H9 (cell line): ENCODE measurements at regions not wholly inside any gene's neighbourhood (a gene's known extent, or its start where the extent isn't known, plus 50 kb on each side); places are given as distances from the start of the nearest gene placed in this dataset.

ENCODE experiments used
- DNase-seq: peaks from one replicate; pipeline ENCODE4 v3.0.0-alpha.2; 2017
- H2AFZ ChIP-seq: one replicate; pipeline ENCODE4 v1.6.1; 2013; ENCODE audit warnings: mild to moderate bottlenecking, low read length, control low read depth, moderate library complexity
- H2AK5ac ChIP-seq: 2 replicates; pipeline ENCODE4 v1.6.1; 2013; ENCODE audit warnings: low read length, control low read depth, mixed read lengths; ENCODE audit not compliant: insufficient read length
- H2BK120ac ChIP-seq: one replicate; pipeline ENCODE4 v1.6.1; 2013; ENCODE audit warnings: low read depth, mild to moderate bottlenecking, low read length, control low read depth, inconsistent platforms; ENCODE audit not compliant: poor library complexity, severe bottlenecking
- H2BK12ac ChIP-seq: 2 replicates; pipeline ENCODE4 v1.6.1; 2013; ENCODE audit warnings: low read length, control low read depth, mixed read lengths, low read depth; ENCODE audit not compliant: insufficient read length
- H2BK15ac ChIP-seq: 2 replicates; pipeline ENCODE4 v1.6.1; 2013; ENCODE audit warnings: low read depth, low read length, control low read depth
- H2BK20ac ChIP-seq: one replicate; pipeline ENCODE4 v1.6.1; 2013; ENCODE audit warnings: low read depth, mild to moderate bottlenecking, low read length, control low read depth, inconsistent platforms; ENCODE audit not compliant: poor library complexity, severe bottlenecking
- H2BK5ac ChIP-seq: 2 replicates; pipeline ENCODE4 v1.6.1; 2013; ENCODE audit warnings: low read length, control low read depth, mixed read lengths; ENCODE audit not compliant: insufficient read length
- H3K14ac ChIP-seq: 2 replicates; pipeline ENCODE4 v1.6.1; 2013; ENCODE audit warnings: low read length, control low read depth; ENCODE audit not compliant: insufficient read depth
- H3K18ac ChIP-seq: 2 replicates; pipeline ENCODE4 v1.6.1; 2013; ENCODE audit warnings: low read depth, mild to moderate bottlenecking, mixed read lengths, low read length, control low read depth; ENCODE audit not compliant: insufficient read length
- H3K23ac ChIP-seq: 2 replicates; pipeline ENCODE4 v1.6.1; 2013; ENCODE audit warnings: low read length, control low read depth, mixed read lengths, low read depth; ENCODE audit not compliant: insufficient read length
- H3K23me2 ChIP-seq: 2 replicates; pipeline ENCODE4 v1.6.1; 2013; ENCODE audit warnings: low read depth, mild to moderate bottlenecking, mixed read lengths, low read length, control low read depth; ENCODE audit not compliant: insufficient read length, poor library complexity, severe bottlenecking
- H3K27ac ChIP-seq: 2 replicates; pipeline ENCODE4 v1.5.1; 2013; ENCODE audit warnings: low read length, control low read depth, mixed read lengths, low read depth; ENCODE audit not compliant: insufficient read length
- H3K27me3 ChIP-seq: 2 replicates; pipeline ENCODE4 v1.6.1; 2013; ENCODE audit warnings: low read length, control low read depth, inconsistent platforms; ENCODE audit not compliant: insufficient read depth
- H3K4ac ChIP-seq: 2 replicates; pipeline ENCODE4 v1.6.1; 2013; ENCODE audit warnings: low read depth, mild to moderate bottlenecking, control low read depth, inconsistent platforms, low read length, moderate library complexity
- H3K4me1 ChIP-seq: 2 replicates; pipeline ENCODE4 v1.6.1; 2013; ENCODE audit warnings: low read length, control low read depth, inconsistent platforms; ENCODE audit not compliant: insufficient read depth
- H3K4me2 ChIP-seq: 2 replicates; pipeline ENCODE4 v1.6.1; 2013; ENCODE audit warnings: low read length, control low read depth, mixed read lengths; ENCODE audit not compliant: insufficient read length, insufficient read depth
- H3K56ac ChIP-seq: 2 replicates; pipeline ENCODE4 v1.6.1; 2013; ENCODE audit warnings: low read depth, mild to moderate bottlenecking, mixed read lengths, low read length, control low read depth; ENCODE audit not compliant: insufficient read length
- H3K79me1 ChIP-seq: 2 replicates; pipeline ENCODE4 v1.6.1; 2013; ENCODE audit warnings: low read depth, mild to moderate bottlenecking, moderate library complexity, low read length, control low read depth, inconsistent platforms; ENCODE audit not compliant: insufficient read depth, poor library complexity, severe bottlenecking
- H3K79me2 ChIP-seq: 2 replicates; pipeline ENCODE4 v1.6.1; 2013; ENCODE audit warnings: low read length, control low read depth, inconsistent platforms; ENCODE audit not compliant: insufficient read depth
- H3K9ac ChIP-seq: 2 replicates; pipeline ENCODE4 v1.6.1; 2013; ENCODE audit warnings: low read length, control low read depth, mixed read lengths; ENCODE audit not compliant: insufficient read length; ENCODE audit errors: extremely low read depth
- H3K9me3 ChIP-seq: one replicate; pipeline ENCODE4 v1.6.1; 2013; ENCODE audit warnings: low read depth, low read length, inconsistent platforms; ENCODE audit not compliant: control insufficient read depth
- H3T11ph ChIP-seq: one replicate; pipeline ENCODE4 v1.6.1; 2013; ENCODE audit warnings: mild to moderate bottlenecking, low read length, control low read depth, inconsistent platforms
- H4K20me1 ChIP-seq: one replicate; pipeline ENCODE4 v1.6.1; 2013; ENCODE audit not compliant: control insufficient read depth, insufficient read length, insufficient read depth
- H4K5ac ChIP-seq: 2 replicates; pipeline ENCODE4 v1.6.1; 2013; ENCODE audit warnings: low read depth, mild to moderate bottlenecking, mixed read lengths, low read length, control low read depth; ENCODE audit not compliant: insufficient read length
- H4K8ac ChIP-seq: replicated peaks from 2 replicates; pipeline ENCODE4 v1.6.1; 2013; ENCODE audit warnings: low read length, control low read depth, mixed read lengths, low read depth; ENCODE audit not compliant: insufficient read length
- H4K91ac ChIP-seq: 2 replicates; pipeline ENCODE4 v1.6.1; 2013; ENCODE audit warnings: low read depth, mild to moderate bottlenecking, moderate library complexity, mixed read lengths, low read length, control low read depth; ENCODE audit not compliant: insufficient read length
- H3K27ac Mint-ChIP-seq, 3 experiments: 2 replicates in 2 of 3; 3 replicates in 1 of 3; pipeline ENCODE4 v1.8.0; 2020 to 2021; ENCODE audit warnings: mixed read lengths in 3 of 3, mild to moderate bottlenecking in 1 of 3, moderate library complexity in 1 of 3
- H3K27me3 Mint-ChIP-seq: 2 replicates; pipeline ENCODE4 v1.8.0; 2021; ENCODE audit warnings: low read depth, mild to moderate bottlenecking, moderate library complexity, mixed read lengths
- H3K36me3 Mint-ChIP-seq, 3 experiments: 2 replicates in 2 of 3; 3 replicates in 1 of 3; pipeline ENCODE4 v1.8.0; 2020 to 2021; ENCODE audit warnings: low read depth in 3 of 3, mixed read lengths in 3 of 3; ENCODE audit not compliant: insufficient read depth in 1 of 3
- H3K4me1 Mint-ChIP-seq, 2 experiments: 2 replicates each; pipeline ENCODE4 v1.8.0; 2020; ENCODE audit warnings: mixed read lengths in 2 of 2
- H3K4me3 Mint-ChIP-seq, 2 experiments: 2 replicates in 1 of 2; 3 replicates in 1 of 2; pipeline ENCODE4 v1.8.0; 2020 to 2021; ENCODE audit warnings: mild to moderate bottlenecking in 2 of 2, mixed read lengths in 2 of 2, moderate library complexity in 1 of 2
- H3K9me3 Mint-ChIP-seq, 2 experiments: 2 replicates in 1 of 2; 3 replicates in 1 of 2; pipeline ENCODE4 v1.8.0; 2020; ENCODE audit warnings: mild to moderate bottlenecking in 2 of 2, mixed read lengths in 2 of 2, moderate library complexity in 1 of 2
- WGBS: extraction: QIAGEN DNeasy Blood & Tissue Kit; methylation state at CpG from one replicate; pipeline ENCODE4 v1.1.7; 2013; ENCODE audit warnings: missing lambda C conversion rate, low lambda C conversion rate, mixed read lengths; ENCODE audit not compliant: insufficient read length; ENCODE audit errors: extremely low coverage; 5-methylcytosine and 5-hydroxymethylcytosine counted together
- TF ChIP-seq, protein P1 (sequence below): fragments of 200-600 bp; sonication (generic); conservative IDR thresholded peaks from 3 replicates; pipeline ENCODE4 v1.8.0; 2021; ENCODE audit warnings: antibody characterized with exemption, mild to moderate bottlenecking

DNA sequence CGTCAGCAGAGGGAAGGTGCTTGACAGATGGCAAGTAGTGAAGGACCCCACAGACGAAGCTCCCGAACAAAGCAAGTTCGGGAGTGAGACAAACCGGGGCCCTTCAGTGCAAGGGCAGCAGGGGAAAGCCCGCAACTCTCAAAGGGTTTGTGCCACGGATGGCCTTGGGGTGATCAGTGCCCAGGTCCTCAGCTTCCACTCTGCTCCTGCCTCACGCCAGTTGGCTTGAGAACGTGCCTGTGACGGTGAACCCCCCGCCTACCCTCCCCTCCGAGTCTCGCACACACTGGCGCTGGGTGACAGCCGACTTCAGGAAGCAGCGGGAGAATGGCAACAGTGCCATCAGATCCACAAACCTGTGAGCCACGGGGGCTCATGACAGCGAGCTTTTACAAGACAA is 56.8 kb upstream of the SALL3 start:
- peaks cover 0 to 4% of the 10 kb centered on the region in 2 experiments; a peak in 3 of 5 replicates for H3K9me3 Mint-ChIP-seq
- H3K27me3 Mint-ChIP-seq = peaks cover 6% of the 10 kb centered on the region; the same call in 1 of the 2 replicates
- Histone ChIP-seq H3K14ac (no peak overlapping the region), H2AK5ac (no peak overlapping the region), H2AFZ (no peak overlapping the region), H2BK120ac (no peak overlapping the region), H4K20me1 (no peaks in the 10 kb centered on the region), H3K18ac (no peak overlapping the region), H3K79me2 (no peaks in the 10 kb centered on the region), H2BK12ac (no peak overlapping the region), H2BK20ac (no peak overlapping the region), H4K8ac (no peak overlapping the region), H3K23ac (no peak overlapping the region), H3K4ac (no peak overlapping the region), H3K79me1 (no peaks in the 10 kb centered on the region), H3K9ac (no peak overlapping the region), H3K27ac (no peak overlapping the region), H3K56ac (no peak overlapping the region), H4K91ac (no peak overlapping the region), H3K23me2 (no peaks in the 10 kb centered on the region), H3K4me2 (no peak overlapping the region), H2BK15ac (no peak overlapping the region), H4K5ac (no peak overlapping the region), H3K4me1 (no peaks in the 10 kb centered on the region), H3K9me3 (no peaks in the 10 kb centered on the region), H2BK5ac (no peak overlapping the region), H3K27me3 (no peaks in the 10 kb centered on the region), H3T11ph (no peak overlapping the region)
- TF ChIP-seq, protein P1, sequence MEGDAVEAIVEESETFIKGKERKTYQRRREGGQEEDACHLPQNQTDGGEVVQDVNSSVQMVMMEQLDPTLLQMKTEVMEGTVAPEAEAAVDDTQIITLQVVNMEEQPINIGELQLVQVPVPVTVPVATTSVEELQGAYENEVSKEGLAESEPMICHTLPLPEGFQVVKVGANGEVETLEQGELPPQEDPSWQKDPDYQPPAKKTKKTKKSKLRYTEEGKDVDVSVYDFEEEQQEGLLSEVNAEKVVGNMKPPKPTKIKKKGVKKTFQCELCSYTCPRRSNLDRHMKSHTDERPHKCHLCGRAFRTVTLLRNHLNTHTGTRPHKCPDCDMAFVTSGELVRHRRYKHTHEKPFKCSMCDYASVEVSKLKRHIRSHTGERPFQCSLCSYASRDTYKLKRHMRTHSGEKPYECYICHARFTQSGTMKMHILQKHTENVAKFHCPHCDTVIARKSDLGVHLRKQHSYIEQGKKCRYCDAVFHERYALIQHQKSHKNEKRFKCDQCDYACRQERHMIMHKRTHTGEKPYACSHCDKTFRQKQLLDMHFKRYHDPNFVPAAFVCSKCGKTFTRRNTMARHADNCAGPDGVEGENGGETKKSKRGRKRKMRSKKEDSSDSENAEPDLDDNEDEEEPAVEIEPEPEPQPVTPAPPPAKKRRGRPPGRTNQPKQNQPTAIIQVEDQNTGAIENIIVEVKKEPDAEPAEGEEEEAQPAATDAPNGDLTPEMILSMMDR = no peak
- DNase-seq = no peak
- H3K36me3 Mint-ChIP-seq = no peaks in the 10 kb centered on the region; a peak in 1 of 7 replicates
- WGBS = no CpG with 5 or more reads among the region's 18 CpGs
- no peak overlapping the region for H3K4me3 Mint-ChIP-seq
- no peak overlapping the region for H3K27ac Mint-ChIP-seq
- no peaks in the 10 kb centered on the region for H3K4me1 Mint-ChIP-seq
